ENCODE measurements at regions not wholly inside any gene's neighbourhood (a gene's known extent, or its start where the extent isn't known, plus 50 kb on each side); places are given as distances from the start of the nearest gene placed in this dataset.

DNA sequence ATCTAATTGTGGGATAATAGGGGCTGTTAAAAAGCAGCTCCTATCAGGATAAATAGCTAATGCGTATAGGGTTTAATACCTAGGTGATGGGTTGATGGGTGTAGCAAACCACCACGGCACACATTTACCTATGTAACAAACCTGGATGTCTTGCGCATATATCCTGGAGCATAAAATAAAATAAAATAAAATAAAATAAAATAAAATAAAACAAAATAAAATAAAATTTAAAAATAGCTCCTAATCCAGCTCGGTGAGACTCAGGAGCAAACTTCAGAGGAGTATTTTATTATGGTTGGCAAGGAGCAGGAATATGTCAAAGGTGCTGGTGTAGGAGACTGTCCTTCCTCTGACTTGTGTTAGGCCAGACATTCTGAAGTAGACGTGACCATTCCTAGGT lies 721.0 kb downstream of the BCL11B start:
- H3K4me3 ChIP-seq (ENCODE audit: low read length): no peak overlapping the region
- no peaks in the 10 kb centered on the region for H3K36me3 ChIP-seq (ENCODE audit: insufficient read depth, low read length)
- no peaks in the 10 kb centered on the region for H3K27me3 ChIP-seq (ENCODE audit: insufficient read depth, low read length)
- H3K4me1 ChIP-seq (ENCODE audit: insufficient read depth, low read length): no peaks in the 10 kb centered on the region
- H2AFZ ChIP-seq (ENCODE audit: low read depth, low read length): no peak overlapping the region
- no peaks in the 10 kb centered on the region for H3K9me3 ChIP-seq (ENCODE audit: low read length)

DNA sequence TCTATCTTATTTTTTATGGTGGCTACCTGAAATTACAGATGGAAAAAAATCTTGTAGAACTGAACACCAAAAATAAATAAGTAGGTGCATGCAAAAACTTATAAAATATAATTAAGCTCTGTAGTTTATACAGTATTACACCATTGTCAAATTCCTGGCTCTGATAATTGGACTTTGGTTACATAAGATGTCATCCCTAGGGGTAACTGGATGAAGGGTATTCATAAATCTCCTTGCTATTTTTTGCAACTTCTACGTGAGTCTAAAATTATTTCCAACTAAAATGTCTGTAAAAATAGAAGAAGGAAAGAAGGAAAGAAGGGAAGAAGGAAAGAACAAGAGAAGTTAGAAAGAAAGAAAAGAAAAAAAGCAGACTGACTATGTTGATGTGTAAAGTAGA lies 716.6 kb downstream of the BCL11B start:
- Histone ChIP-seq H3K4me1 (ENCODE audit: insufficient read depth, low read length) (no peaks in the 10 kb centered on the region), H3K27me3 (ENCODE audit: insufficient read depth, low read length) (no peaks in the 10 kb centered on the region), H2AFZ (ENCODE audit: low read depth, low read length) (no peak overlapping the region), H3K9me3 (ENCODE audit: low read length) (no peaks in the 10 kb centered on the region), H3K36me3 (ENCODE audit: insufficient read depth, low read length) (no peaks in the 10 kb centered on the region), H3K4me3 (ENCODE audit: low read length) (no peak overlapping the region)

DNA sequence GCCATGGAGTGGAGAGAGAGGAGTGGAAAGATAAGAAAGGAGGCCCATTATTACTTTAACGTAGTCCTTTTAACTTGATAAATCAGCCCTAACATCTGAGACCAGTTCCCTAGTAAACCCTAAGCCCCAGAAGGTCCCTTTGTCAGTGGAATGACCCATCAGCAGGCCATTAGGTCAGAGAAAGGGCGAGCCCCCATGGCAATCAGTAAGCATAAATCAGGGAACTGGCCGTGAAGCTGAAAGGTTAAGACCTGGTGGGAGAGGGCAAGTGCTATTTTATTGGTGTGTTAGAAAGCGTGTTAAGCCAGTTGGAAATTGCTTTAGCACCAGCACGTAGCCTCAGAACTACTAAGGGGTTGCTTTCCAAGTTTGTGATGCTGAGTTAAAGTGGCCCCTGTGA lies 708.0 kb downstream of the BCL11B start:
- no peaks in the 10 kb centered on the region for H3K4me1 ChIP-seq (ENCODE audit: insufficient read depth, low read length)
- H3K27me3 ChIP-seq (ENCODE audit: insufficient read depth, low read length): no peaks in the 10 kb centered on the region
- no peak overlapping the region for H2AFZ ChIP-seq (ENCODE audit: low read depth, low read length)
- H3K4me3 ChIP-seq (ENCODE audit: low read length): no peak overlapping the region
- no peaks in the 10 kb centered on the region for H3K9me3 ChIP-seq (ENCODE audit: low read length)
- no peaks in the 10 kb centered on the region for H3K36me3 ChIP-seq (ENCODE audit: insufficient read depth, low read length)

DNA sequence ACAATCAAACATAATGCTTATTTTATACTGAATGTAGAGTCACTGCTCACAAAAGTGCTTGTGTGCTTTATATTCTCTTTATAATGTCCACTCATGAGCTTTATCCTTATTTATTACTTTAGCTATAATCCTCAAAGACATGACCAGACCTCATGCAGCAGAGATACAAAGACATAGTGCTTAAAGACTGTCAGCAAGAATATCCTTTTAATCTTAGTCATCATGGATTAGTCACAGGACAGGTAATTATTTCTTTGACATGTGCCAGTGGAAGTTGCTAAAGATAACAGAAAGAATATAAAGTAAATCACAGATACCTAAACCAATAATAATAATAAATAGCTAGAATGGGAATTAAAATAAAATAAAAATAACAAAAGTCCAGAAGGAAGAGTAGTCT lies 707.5 kb downstream of the BCL11B start:
- Histone ChIP-seq H3K4me3 (ENCODE audit: low read length) (no peak overlapping the region), H3K27me3 (ENCODE audit: insufficient read depth, low read length) (no peaks in the 10 kb centered on the region), H3K9me3 (ENCODE audit: low read length) (no peaks in the 10 kb centered on the region), H2AFZ (ENCODE audit: low read depth, low read length) (no peak overlapping the region), H3K4me1 (ENCODE audit: insufficient read depth, low read length) (no peaks in the 10 kb centered on the region), H3K36me3 (ENCODE audit: insufficient read depth, low read length) (no peaks in the 10 kb centered on the region)

DNA sequence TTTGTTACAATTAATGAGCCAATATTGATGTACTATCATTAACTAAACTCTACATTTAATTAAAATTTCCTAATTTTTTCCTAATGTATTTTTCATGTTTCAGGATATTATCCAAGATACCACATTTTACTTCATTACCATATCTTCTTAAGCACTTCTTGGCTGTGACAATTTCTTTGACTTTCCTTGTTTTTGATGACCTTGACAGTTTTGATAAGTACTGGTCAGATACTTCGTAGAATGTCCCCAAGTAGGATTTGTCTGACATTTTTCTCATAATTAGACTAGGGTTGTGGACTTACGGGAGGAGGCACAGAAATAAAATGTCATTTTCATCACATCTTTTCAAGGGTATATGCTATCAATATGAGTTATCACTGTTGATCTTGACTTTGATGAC lies 700.9 kb downstream of the BCL11B start:
- Histone ChIP-seq H3K36me3 (ENCODE audit: insufficient read depth, low read length) (no peaks in the 10 kb centered on the region), H3K4me1 (ENCODE audit: insufficient read depth, low read length) (no peaks in the 10 kb centered on the region), H3K4me3 (ENCODE audit: low read length) (no peak overlapping the region), H2AFZ (ENCODE audit: low read depth, low read length) (no peak overlapping the region), H3K9me3 (ENCODE audit: low read length) (no peaks in the 10 kb centered on the region), H3K27me3 (ENCODE audit: insufficient read depth, low read length) (no peaks in the 10 kb centered on the region)

DNA sequence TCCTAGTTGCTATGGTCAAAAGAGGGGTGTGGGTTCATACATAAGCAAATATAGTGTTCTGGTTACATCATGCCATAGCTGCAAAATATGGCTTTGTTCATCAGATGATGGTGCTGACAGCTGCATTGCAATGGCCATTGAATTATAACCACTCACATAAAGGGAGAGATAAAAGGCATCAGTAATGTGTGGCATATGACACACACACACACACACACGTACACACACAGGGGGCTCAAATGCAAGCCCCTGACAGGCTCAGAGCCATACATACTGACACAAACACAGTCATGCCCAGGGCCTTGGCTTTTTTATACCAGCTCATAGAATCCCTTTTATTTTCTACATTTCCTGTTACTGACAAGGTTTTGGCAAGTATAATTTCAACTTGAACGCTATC lies 698.9 kb downstream of the BCL11B start:
- Histone ChIP-seq H3K4me1 (ENCODE audit: insufficient read depth, low read length) (no peaks in the 10 kb centered on the region), H3K9me3 (ENCODE audit: low read length) (no peaks in the 10 kb centered on the region)

DNA sequence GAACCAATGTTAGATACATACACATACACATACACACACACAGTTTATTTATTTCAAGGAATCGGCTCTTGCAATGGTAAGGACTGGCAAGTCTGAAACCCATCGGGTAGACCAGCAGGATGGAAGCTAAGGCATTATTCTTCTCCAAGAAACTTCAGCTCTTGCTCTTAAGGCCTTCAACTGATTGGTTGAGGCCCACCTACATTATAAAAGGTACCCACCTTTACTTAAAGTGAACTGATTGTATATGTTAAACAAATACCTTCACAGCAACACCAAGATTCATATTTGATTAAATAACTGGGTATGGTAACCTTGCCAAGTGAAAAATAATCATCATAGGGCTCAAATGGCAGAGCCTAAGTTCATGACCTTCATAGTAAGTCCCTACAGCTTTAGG lies 695.5 kb downstream of the BCL11B start:
- Histone ChIP-seq H3K4me1 (ENCODE audit: insufficient read depth, low read length) (no peaks in the 10 kb centered on the region), H2AFZ (ENCODE audit: low read depth, low read length) (no peak overlapping the region), H3K4me3 (ENCODE audit: low read length) (no peak overlapping the region), H3K9me3 (ENCODE audit: low read length) (no peaks in the 10 kb centered on the region), H3K27me3 (ENCODE audit: insufficient read depth, low read length) (no peaks in the 10 kb centered on the region), H3K36me3 (ENCODE audit: insufficient read depth, low read length) (no peaks in the 10 kb centered on the region)

More for the DNA sequence above, 698.9 kb downstream of the BCL11B start:
- H3K4me3 ChIP-seq (ENCODE audit: low read length): no peak overlapping the region
- H3K27me3 ChIP-seq (ENCODE audit: insufficient read depth, low read length): no peaks in the 10 kb centered on the region
- no peaks in the 10 kb centered on the region for H3K36me3 ChIP-seq (ENCODE audit: insufficient read depth, low read length)
- no peak overlapping the region for H2AFZ ChIP-seq (ENCODE audit: low read depth, low read length)

DNA sequence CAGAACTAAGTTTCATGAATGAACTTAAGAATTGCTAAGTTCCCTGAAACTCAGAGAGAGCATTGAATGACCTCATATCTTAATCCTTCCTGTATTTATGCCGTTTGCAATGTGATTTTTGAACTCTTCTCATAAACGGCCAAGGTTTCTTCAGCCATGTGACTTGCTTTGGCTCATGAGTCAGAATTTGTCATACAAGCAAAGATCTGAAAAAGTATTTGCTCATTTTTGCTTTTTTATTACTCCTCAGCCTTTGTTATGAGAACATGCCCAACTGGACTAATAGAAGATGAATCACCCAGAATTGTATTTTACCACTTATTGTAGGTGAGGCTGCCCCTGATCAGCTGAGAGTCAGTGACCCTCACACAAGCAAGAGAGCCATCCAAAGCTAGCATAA lies 693.8 kb downstream of the BCL11B start:
- no peaks in the 10 kb centered on the region for H3K9me3 ChIP-seq (ENCODE audit: low read length)
- H3K36me3 ChIP-seq (ENCODE audit: insufficient read depth, low read length): no peaks in the 10 kb centered on the region
- no peak overlapping the region for H3K4me3 ChIP-seq (ENCODE audit: low read length)
- no peaks in the 10 kb centered on the region for H3K4me1 ChIP-seq (ENCODE audit: insufficient read depth, low read length)
- no peaks in the 10 kb centered on the region for H3K27me3 ChIP-seq (ENCODE audit: insufficient read depth, low read length)
- no peak overlapping the region for H2AFZ ChIP-seq (ENCODE audit: low read depth, low read length)

DNA sequence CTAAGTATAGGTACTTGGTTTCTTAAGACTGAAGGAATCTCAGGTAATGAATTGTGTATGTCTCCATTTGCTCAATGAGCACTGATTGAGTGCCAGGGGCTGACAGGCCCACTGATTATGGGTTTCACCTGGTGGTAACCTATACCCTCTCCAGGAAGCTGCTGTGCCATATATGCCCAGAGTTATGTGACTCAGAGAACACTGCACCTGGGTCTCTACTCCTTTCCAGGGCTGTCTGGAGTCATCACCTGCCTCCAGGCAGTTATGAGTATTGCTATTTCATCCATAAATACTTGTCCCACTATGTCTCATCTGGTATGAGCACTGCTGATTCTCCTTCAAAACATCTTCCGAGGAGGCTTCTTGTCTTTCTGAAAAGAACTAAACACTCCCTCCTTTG lies 692.9 kb downstream of the BCL11B start:
- Histone ChIP-seq H3K36me3 (ENCODE audit: insufficient read depth, low read length) (no peaks in the 10 kb centered on the region), H3K9me3 (ENCODE audit: low read length) (no peaks in the 10 kb centered on the region), H2AFZ (ENCODE audit: low read depth, low read length) (no peak overlapping the region), H3K4me1 (ENCODE audit: insufficient read depth, low read length) (no peaks in the 10 kb centered on the region), H3K27me3 (ENCODE audit: insufficient read depth, low read length) (no peaks in the 10 kb centered on the region), H3K4me3 (ENCODE audit: low read length) (no peak overlapping the region)

DNA sequence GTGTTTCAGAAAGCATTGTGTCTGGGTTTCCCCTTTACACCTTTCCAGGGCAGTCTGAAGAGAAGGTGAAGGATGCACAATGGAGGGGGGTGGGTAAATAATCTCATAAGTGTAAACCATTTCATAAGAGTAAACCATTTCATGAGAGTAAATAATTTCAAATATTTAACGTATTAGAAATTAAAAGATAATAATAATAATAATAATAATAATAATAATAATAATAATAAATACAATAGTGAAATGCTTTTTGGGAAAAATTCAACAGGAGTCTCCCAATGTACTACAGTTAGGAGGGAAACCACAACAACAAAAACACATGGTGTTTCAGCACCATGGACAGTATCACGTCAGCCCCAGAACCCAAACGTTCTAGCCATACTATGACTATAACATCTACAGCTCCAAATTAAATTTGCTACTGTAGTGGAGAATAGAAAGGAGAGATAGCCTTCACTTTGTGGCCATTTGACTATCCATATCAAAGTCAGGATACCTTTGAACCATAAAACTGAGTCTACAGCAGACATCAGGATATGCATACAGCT lies 691.8 kb downstream of the BCL11B start:
- Histone ChIP-seq H3K36me3 (ENCODE audit: insufficient read depth, low read length) (no peaks in the 10 kb centered on the region), H2AFZ (ENCODE audit: low read depth, low read length) (no peak overlapping the region), H3K4me3 (ENCODE audit: low read length) (no peak overlapping the region), H3K27me3 (ENCODE audit: insufficient read depth, low read length) (no peaks in the 10 kb centered on the region), H3K4me1 (ENCODE audit: insufficient read depth, low read length) (no peaks in the 10 kb centered on the region), H3K9me3 (ENCODE audit: low read length) (no peaks in the 10 kb centered on the region)

DNA sequence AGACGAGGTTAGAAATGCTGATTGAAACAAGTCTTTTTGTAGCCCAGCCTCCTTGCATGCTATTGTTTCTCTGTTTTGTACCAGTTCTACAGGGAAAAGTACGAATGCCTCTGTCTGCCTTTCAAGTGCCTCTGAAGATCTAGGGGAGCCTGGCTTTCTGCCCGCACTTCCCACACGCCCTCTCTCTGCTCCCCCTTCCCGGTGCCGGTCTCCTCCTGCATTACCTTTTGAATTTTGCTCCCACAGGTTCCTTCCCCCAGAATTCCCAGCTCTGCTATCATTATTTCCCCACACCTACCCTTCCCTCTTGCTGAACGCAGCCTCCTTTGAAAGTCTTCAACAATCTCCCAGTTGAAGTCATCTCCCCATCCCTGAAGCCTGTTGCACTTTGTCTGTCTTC lies 689.7 kb downstream of the BCL11B start:
- Histone ChIP-seq H3K4me3 (ENCODE audit: low read length) (no peak overlapping the region), H3K27me3 (ENCODE audit: insufficient read depth, low read length) (no peaks in the 10 kb centered on the region), H3K36me3 (ENCODE audit: insufficient read depth, low read length) (no peaks in the 10 kb centered on the region), H2AFZ (ENCODE audit: low read depth, low read length) (no peak overlapping the region), H3K4me1 (ENCODE audit: insufficient read depth, low read length) (no peaks in the 10 kb centered on the region), H3K9me3 (ENCODE audit: low read length) (no peaks in the 10 kb centered on the region)

DNA sequence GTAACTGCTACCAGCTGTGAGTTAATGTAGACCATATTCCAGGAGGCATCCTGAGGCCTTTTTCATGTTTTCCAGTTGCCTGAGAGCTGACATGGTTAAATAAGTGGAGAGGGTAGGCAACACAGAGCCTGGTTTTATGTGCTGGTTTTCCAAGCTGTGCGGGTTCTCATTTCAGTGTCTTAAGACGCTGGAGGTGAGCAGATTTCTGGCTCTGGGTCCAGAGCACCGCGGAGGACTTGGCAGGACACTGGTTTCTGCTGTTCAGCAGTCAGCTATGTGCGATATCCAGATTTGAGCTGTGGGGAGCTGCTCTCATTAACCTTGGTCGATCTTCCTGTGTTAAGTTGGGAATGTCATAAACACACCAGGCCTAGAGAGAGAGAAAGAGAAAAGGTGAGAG lies 680.8 kb downstream of the BCL11B start:
- Histone ChIP-seq H3K4me3 (ENCODE audit: low read length) (no peak overlapping the region), H3K4me1 (ENCODE audit: insufficient read depth, low read length) (peaks cover 21% of the 10 kb centered on the region), H2AFZ (ENCODE audit: low read depth, low read length) (no peak overlapping the region), H3K27me3 (ENCODE audit: insufficient read depth, low read length) (no peaks in the 10 kb centered on the region), H3K9me3 (ENCODE audit: low read length) (no peaks in the 10 kb centered on the region), H3K36me3 (ENCODE audit: insufficient read depth, low read length) (no peaks in the 10 kb centered on the region)

DNA sequence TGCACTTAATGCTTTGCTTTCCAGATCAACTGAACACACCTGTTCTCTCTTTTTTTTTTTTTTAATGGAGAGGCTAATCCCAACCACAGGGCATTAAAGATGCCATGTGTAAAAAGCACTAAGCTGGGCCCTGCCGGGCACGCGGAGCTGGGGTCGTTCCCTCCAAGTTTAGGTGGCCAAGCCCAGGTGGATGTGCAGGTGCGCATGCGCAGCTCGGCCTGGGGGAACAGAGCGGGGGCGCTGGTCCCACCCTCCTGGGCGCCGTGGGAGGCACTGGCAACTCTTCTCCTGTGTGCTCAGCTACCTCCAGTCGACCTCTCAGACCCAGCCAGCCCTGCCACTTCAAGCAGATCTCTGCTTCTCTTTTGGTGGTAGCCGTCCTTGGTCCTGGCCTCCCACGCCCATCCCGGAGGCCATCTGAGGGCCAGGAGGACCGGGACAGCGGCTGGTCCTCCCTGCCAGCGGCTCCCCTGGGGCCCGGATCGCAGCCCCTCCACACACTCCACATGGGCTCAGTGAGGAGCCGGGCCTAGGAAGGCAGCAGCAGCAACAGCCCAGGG lies 679.3 kb downstream of the BCL11B start:
- Histone ChIP-seq H2AFZ (ENCODE audit: low read depth, low read length) (no peak overlapping the region), H3K4me1 (ENCODE audit: insufficient read depth, low read length) (peaks cover 21% of the 10 kb centered on the region), H3K27me3 (ENCODE audit: insufficient read depth, low read length) (no peaks in the 10 kb centered on the region), H3K9me3 (ENCODE audit: low read length) (no peaks in the 10 kb centered on the region), H3K36me3 (ENCODE audit: insufficient read depth, low read length) (no peaks in the 10 kb centered on the region), H3K4me3 (ENCODE audit: low read length) (no peak overlapping the region)

DNA sequence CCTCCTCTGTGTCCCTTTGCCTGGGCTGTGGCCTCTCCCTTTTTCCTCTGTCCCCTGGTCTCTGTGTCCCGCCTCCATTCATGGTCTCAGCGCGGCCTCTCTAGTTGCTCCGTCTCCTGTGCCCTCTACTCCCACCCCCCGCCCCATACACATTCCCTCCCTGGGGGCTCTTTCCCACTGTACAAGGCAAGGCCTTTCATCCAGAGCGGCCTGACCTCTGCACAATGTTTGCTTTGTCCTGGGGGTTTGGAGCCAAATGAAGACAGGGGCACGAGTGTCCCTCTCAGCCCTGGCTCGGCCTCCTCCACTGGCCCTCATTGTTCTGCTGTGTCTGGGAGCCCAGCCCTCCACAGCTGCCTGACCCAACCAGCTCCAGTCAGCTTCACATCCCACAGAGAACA lies 678.6 kb downstream of the BCL11B start:
- H3K9me3 ChIP-seq (ENCODE audit: low read length): no peaks in the 10 kb centered on the region
- no peaks in the 10 kb centered on the region for H3K36me3 ChIP-seq (ENCODE audit: insufficient read depth, low read length)
- no peak overlapping the region for H3K4me3 ChIP-seq (ENCODE audit: low read length)
- H2AFZ ChIP-seq (ENCODE audit: low read depth, low read length): no peak overlapping the region
- H3K4me1 ChIP-seq (ENCODE audit: insufficient read depth, low read length): peaks cover 21% of the 10 kb centered on the region
- H3K27me3 ChIP-seq (ENCODE audit: insufficient read depth, low read length): no peaks in the 10 kb centered on the region

Data from neuron (in vitro differentiated cells).